Esophagus squamous epithelium (tissue), 5 donors: ENCODE measurements at regions not wholly inside any gene's neighbourhood (a gene's known extent, or its start where the extent isn't known, plus 50 kb on each side); places are given as distances from the start of the nearest gene placed in this dataset.

ENCODE experiments used
- DNase-seq: peaks from one replicate; lab custom pipeline; 2025; lab: John Stamatoyannopoulos, UW
- H3K27ac ChIP-seq, 4 donors: fragments of 200-600 bp; sonication (generic); one replicate each; pipeline ENCODE4 v1.5.1; 2016 to 2019; ENCODE audit warnings: mild to moderate bottlenecking in 1 of 4
- H3K27me3 ChIP-seq, 4 donors: fragments of 200-600 bp; sonication (generic); 1 replicate in 3 of 4; 2 replicates in 1 of 4; pipeline versions ENCODE4 v1.5.1 to v1.6.0; 2017 to 2021; ENCODE audit warnings: antibody characterized with exemption in 1 of 4
- H3K36me3 ChIP-seq, 3 donors: fragments of 200-600 bp; sonication (generic); one replicate each; pipeline ENCODE4 v1.5.1; 2016 to 2019
- H3K4me1 ChIP-seq, 3 donors: fragments of 200-600 bp; sonication (generic); one replicate each; pipeline ENCODE4 v1.5.1; 2017 to 2019
- H3K4me3 ChIP-seq, 4 donors: fragments of 200-600 bp; sonication (generic); 1 replicate in 3 of 4; 2 replicates in 1 of 4; pipeline ENCODE4 v1.5.1; 2016 to 2019; ENCODE audit warnings: mild to moderate bottlenecking in 2 of 4, moderate library complexity in 1 of 4
- H3K9me3 ChIP-seq, 3 donors: fragments of 200-600 bp; sonication (generic); one replicate each; pipeline ENCODE4 v1.5.1; 2016 to 2019
- POLR2A ChIP-seq, 4 donors: fragments of 450-650 bp; IDR thresholded peaks; one replicate each; pipeline ENCODE4 v1.6.1; 2017; ENCODE audit warnings: antibody characterized with exemption in 4 of 4, mild to moderate bottlenecking in 4 of 4, moderate library complexity in 3 of 4
- WGBS, 2 donors: methylation state at CpG; one replicate each; pipeline ENCODE4 v1.1.5; 2018; 5-methylcytosine and 5-hydroxymethylcytosine counted together
- intact Hi-C: fragments of 100-400 bp; cut with DNase I; formaldehyde crosslinking; loops from one replicate; pipeline ENCODE4 v1.15.0; 2022
- TF ChIP-seq, protein P1 (sequence below), 6 experiments: fragments of 450-650 bp in 4 of 6; fragments of 200-600 bp in 2 of 6; sonication (generic) in 2 of 6; IDR thresholded peaks; one replicate each; pipeline ENCODE4 v1.5.1; 2016 to 2019; ENCODE audit warnings: antibody characterized with exemption in 6 of 6, mild to moderate bottlenecking in 4 of 6, moderate library complexity in 4 of 6
- donor health status: DM: yes; HTN: yes; CAD: no.

DNA sequence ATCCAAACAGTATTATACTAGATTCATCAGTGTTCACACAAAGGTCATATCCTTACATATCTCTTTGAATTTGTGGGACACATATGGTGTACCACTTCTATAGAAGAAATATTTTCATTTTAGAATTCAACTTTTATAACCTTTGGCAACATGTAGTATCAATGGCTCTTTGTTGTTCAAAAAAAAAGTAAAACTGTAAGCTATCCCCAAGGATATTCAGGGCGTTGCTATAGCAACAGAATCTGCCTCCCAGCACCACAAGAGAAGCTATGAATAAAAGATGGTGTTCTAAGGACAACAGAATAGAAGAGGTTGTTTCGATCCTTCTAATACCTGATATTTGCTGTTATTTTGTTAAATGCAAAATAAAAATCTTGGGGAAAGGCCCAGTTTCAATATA is 139.3 kb downstream of the BRMS1L start:
- Histone ChIP-seq H3K27me3 (no peaks in the 10 kb centered on the region), H3K27ac (no peak overlapping the region), H3K4me3 (no peak overlapping the region), H3K9me3 (no peaks in the 10 kb centered on the region), H3K4me1 (no peaks in the 10 kb centered on the region), H3K36me3 (no peaks in the 10 kb centered on the region)
- TF ChIP-seq, protein P1, sequence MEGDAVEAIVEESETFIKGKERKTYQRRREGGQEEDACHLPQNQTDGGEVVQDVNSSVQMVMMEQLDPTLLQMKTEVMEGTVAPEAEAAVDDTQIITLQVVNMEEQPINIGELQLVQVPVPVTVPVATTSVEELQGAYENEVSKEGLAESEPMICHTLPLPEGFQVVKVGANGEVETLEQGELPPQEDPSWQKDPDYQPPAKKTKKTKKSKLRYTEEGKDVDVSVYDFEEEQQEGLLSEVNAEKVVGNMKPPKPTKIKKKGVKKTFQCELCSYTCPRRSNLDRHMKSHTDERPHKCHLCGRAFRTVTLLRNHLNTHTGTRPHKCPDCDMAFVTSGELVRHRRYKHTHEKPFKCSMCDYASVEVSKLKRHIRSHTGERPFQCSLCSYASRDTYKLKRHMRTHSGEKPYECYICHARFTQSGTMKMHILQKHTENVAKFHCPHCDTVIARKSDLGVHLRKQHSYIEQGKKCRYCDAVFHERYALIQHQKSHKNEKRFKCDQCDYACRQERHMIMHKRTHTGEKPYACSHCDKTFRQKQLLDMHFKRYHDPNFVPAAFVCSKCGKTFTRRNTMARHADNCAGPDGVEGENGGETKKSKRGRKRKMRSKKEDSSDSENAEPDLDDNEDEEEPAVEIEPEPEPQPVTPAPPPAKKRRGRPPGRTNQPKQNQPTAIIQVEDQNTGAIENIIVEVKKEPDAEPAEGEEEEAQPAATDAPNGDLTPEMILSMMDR (IDR thresholded peaks at IDR 0.05) = no peak
- TF ChIP-seq POLR2A (IDR thresholded peaks at IDR 0.05) = no peak
- DNase-seq = no peak
- 55 to 58% methylated on average over 2 of the region's 2 CpGs for WGBS, 2 donors
- intact Hi-C loops = no loop called here

DNA sequence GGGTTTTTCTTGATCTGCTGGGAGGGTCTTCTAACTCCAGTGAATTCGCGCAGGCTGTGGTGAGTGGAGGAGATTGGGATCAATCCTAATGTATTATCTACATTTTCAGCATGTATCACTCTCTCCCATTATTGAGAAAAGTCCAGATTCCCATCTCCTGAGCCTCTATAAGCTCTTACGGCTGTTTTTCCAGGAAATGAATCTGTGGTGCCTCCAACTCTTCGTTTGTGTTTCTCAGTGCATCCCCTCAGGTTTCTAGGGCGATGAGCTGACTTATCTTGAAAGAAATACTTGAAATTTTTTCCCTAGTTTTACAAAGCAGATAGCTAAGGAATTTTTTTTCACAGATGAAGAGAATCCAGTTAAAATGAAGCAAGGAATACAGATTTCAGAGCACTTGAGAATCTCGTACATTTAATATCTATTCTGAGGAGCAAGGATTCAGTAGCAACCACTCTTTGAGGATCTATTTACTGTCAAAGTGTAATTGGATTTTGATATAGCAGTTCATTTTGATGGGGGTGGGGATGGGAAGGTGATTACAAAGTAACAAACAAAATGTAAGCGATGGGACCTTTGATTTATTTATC is 138.7 kb downstream of the BRMS1L start:
- Histone ChIP-seq H3K4me3 (no peak overlapping the region), H3K27me3 (no peaks in the 10 kb centered on the region), H3K4me1 (no peaks in the 10 kb centered on the region), H3K27ac (no peak overlapping the region), H3K36me3 (no peaks in the 10 kb centered on the region), H3K9me3 (no peaks in the 10 kb centered on the region)
- DNase-seq = no peak
- intact Hi-C loops = no loop called here
- 71 to 72% methylated on average over 7 of the region's 7 CpGs for WGBS, 2 donors
- TF ChIP-seq, protein P1 (IDR thresholded peaks at IDR 0.05) = no peak
- TF ChIP-seq POLR2A (IDR thresholded peaks at IDR 0.05) = no peak

DNA sequence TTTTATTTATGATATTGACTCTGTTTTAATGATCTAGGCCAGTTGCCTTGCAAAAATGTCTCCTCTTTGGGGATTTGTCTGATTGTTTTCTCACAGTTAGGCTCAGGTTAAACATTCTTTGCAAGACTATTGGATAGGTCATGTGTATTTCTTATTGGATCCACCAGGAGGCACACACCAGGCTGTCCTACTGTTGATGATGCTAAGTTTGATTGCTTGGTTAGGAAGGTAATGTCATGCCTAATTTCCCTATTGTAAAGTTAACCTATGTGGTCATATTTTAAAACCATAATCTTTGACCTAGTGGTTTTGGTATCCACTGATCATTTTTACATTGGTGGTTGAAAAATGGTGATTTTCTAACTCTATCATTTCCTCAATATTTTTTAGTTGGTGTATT is 137.1 kb downstream of the BRMS1L start:
- Histone ChIP-seq H3K27me3 (no peaks in the 10 kb centered on the region), H3K36me3 (no peaks in the 10 kb centered on the region), H3K4me3 (no peak overlapping the region), H3K4me1 (no peaks in the 10 kb centered on the region), H3K27ac (no peak overlapping the region), H3K9me3 (no peaks in the 10 kb centered on the region)
- intact Hi-C loops = no loop called here
- no peak for TF ChIP-seq POLR2A (IDR thresholded peaks at IDR 0.05)
- TF ChIP-seq, protein P1 (IDR thresholded peaks at IDR 0.05) = peak in 1 of 6 experiments; percentile 43
- DNase-seq = no peak

DNA sequence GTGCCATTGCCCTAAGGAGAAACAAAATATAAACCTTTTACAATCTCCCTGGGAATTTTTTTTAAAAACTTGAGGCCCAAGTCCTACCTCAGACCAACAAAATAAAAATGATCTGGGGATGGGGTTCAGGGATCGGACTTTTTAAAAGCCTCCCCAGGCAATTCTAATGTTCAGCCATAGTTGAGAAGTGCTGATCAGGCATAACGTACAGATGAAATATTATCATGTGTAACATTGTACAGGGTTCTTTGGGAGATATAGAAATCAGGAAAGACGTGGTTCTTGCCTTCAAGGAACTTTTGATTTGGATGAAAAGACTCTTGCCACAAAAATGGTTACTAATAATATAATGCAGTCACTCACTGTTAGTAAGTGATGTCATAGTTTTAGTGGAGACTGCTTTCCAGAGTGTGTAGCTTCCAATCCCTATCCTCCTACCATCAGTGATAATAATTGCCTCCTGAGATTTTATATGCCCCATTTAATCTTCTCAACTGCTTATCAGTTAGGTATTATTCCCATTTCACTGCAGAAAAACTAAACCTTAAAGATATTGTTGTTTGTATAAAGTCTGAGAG is 135.6 kb downstream of the BRMS1L start:
- Histone ChIP-seq H3K36me3 (no peaks in the 10 kb centered on the region), H3K4me3 (no peak overlapping the region), H3K4me1 (no peaks in the 10 kb centered on the region), H3K27me3 (no peaks in the 10 kb centered on the region), H3K27ac (no peak overlapping the region), H3K9me3 (no peaks in the 10 kb centered on the region)
- 54 to 59% methylated on average over 3 of the region's 3 CpGs for WGBS, 2 donors
- DNase-seq = no peak
- intact Hi-C loops = no loop called here
- TF ChIP-seq, protein P1 (IDR thresholded peaks at IDR 0.05) = no peak
- TF ChIP-seq POLR2A (IDR thresholded peaks at IDR 0.05) = no peak

DNA sequence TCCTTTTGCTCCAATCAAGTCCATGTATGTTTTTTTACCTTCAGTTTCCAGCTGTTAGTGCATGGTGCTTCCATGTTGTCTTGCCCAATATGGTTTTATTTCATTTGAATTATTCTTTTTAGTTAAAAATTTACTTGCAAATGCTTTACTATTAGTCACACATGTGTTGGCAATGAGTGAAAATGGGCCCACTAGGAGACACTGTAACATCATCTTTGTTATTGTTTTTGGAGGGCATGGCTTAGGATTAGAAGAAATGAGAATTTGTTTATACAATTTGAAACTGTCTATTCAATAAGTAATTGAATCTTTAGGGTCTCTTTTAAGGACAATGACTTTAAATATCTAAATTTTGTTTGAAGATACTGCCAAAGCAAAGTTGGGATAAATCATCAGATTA is 133.7 kb downstream of the BRMS1L start:
- H3K36me3 ChIP-seq = no peaks in the 10 kb centered on the region
- DNase-seq = no peak

More for the DNA sequence above, 133.7 kb downstream of the BRMS1L start:
- H3K9me3 ChIP-seq = no peaks in the 10 kb centered on the region
- intact Hi-C loops = no loop called here
- no peak overlapping the region for H3K27ac ChIP-seq
- no peak overlapping the region for H3K4me3 ChIP-seq
- TF ChIP-seq, protein P1 (IDR thresholded peaks at IDR 0.05) = no peak
- TF ChIP-seq POLR2A (IDR thresholded peaks at IDR 0.05) = no peak
- H3K27me3 ChIP-seq = no peaks in the 10 kb centered on the region
- no peaks in the 10 kb centered on the region for H3K4me1 ChIP-seq
